CD4-positive, alpha-beta T cell treated with Interleukin-12 subunit alpha and Interleukin-12 subunit beta, for 1 hour (primary cell): ENCODE measurements at regions not wholly inside any gene's neighbourhood (a gene's known extent, or its start where the extent isn't known, plus 50 kb on each side); places are given as distances from the start of the nearest gene placed in this dataset.

ENCODE experiments used
- DNase-seq: peaks from one replicate; pipeline ENCODE4 v3.0.0-alpha.2; 2020

- DNase-seq, result no peak
These were observed 762.6 kb downstream of the BRINP1 start for GRCh38 chr9:118606668-118607067.

GRCh38 chr9:118609355-118610044, 759.7 kb downstream of the BRINP1 start:
- no peak for DNase-seq

GRCh38 chr9:118612201-118612600, 757.0 kb downstream of the BRINP1 start:
- no peak for DNase-seq

- no peak for DNase-seq
These were observed 755.2 kb downstream of the BRINP1 start for GRCh38 chr9:118613996-118614395.

- no peak for DNase-seq
These were observed 751.2 kb downstream of the BRINP1 start for GRCh38 chr9:118618084-118618483.

- no peak for DNase-seq
These were observed 750.4 kb downstream of the BRINP1 start for GRCh38 chr9:118618849-118619248.

- no peak for DNase-seq
These were observed 744.6 kb downstream of the BRINP1 start for GRCh38 chr9:118624608-118625007.

- no peak for DNase-seq
These were observed 739.2 kb downstream of the BRINP1 start for GRCh38 chr9:118630079-118630478.

- DNase-seq, result no peak
These were observed 738.2 kb downstream of the BRINP1 start for GRCh38 chr9:118630931-118631595.

- DNase-seq, result no peak
These were observed 737.3 kb downstream of the BRINP1 start for GRCh38 chr9:118631956-118632355.

- no peak for DNase-seq
These were observed 733.8 kb downstream of the BRINP1 start for GRCh38 chr9:118635416-118635815.

GRCh38 chr9:118637681-118638080, 731.6 kb downstream of the BRINP1 start:
- no peak for DNase-seq

GRCh38 chr9:118640836-118641560, 728.2 kb downstream of the BRINP1 start:
- no peak for DNase-seq

GRCh38 chr9:118643118-118643517, 726.1 kb downstream of the BRINP1 start:
- no peak for DNase-seq

- no peak for DNase-seq
These were observed 725.2 kb downstream of the BRINP1 start for GRCh38 chr9:118644066-118644465.

- DNase-seq, result no peak
These were observed 721.9 kb downstream of the BRINP1 start for GRCh38 chr9:118647331-118647730.

- no peak for DNase-seq
These were observed 718.8 kb downstream of the BRINP1 start for GRCh38 chr9:118650417-118650816.

- DNase-seq, result no peak
These were observed 717.7 kb downstream of the BRINP1 start for GRCh38 chr9:118651511-118651910.

GRCh38 chr9:118652258-118652657, 717.0 kb downstream of the BRINP1 start:
- DNase-seq, result no peak

- DNase-seq, result no peak
These were observed 716.3 kb downstream of the BRINP1 start for GRCh38 chr9:118652912-118653311.

- DNase-seq, result no peak
These were observed 710.2 kb downstream of the BRINP1 start for GRCh38 chr9:118659011-118659410.

GRCh38 chr9:118665226-118665919, 703.9 kb downstream of the BRINP1 start:
- DNase-seq, result no peak
